GM12872 (cell line): ENCODE measurements at regions not wholly inside any gene's neighbourhood (a gene's known extent, or its start where the extent isn't known, plus 50 kb on each side); places are given as distances from the start of the nearest gene placed in this dataset.

Source experiments
- TF ChIP-seq, protein P1 (sequence below): IDR thresholded peaks from 3 replicates; pipeline ENCODE4 v1.5.1; 2011; ENCODE audit warnings: low read depth, mild to moderate bottlenecking, low read length, moderate library complexity; ENCODE audit not compliant: insufficient read depth

DNA sequence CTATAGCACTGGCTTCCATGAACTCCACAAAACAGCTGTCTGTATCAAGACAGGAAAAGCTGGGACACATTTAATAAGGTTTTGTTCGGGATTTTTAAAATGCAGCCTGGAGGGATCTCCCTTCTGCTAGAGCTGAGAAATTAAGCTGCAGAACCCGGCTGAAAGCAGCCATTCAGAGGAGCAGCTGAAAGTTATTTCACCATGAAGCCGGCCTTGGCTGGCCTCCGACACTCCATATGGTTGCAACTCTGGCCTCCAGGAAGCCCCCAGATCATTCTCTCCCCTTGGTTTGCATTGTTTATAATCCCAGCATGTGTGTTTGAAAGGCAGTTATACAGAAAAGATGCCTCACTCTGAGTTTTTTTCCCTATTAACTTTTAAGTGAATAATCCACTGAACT lies 239.4 kb downstream of the SPATA18 start:
- TF ChIP-seq, protein P1, sequence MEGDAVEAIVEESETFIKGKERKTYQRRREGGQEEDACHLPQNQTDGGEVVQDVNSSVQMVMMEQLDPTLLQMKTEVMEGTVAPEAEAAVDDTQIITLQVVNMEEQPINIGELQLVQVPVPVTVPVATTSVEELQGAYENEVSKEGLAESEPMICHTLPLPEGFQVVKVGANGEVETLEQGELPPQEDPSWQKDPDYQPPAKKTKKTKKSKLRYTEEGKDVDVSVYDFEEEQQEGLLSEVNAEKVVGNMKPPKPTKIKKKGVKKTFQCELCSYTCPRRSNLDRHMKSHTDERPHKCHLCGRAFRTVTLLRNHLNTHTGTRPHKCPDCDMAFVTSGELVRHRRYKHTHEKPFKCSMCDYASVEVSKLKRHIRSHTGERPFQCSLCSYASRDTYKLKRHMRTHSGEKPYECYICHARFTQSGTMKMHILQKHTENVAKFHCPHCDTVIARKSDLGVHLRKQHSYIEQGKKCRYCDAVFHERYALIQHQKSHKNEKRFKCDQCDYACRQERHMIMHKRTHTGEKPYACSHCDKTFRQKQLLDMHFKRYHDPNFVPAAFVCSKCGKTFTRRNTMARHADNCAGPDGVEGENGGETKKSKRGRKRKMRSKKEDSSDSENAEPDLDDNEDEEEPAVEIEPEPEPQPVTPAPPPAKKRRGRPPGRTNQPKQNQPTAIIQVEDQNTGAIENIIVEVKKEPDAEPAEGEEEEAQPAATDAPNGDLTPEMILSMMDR: no peak

DNA sequence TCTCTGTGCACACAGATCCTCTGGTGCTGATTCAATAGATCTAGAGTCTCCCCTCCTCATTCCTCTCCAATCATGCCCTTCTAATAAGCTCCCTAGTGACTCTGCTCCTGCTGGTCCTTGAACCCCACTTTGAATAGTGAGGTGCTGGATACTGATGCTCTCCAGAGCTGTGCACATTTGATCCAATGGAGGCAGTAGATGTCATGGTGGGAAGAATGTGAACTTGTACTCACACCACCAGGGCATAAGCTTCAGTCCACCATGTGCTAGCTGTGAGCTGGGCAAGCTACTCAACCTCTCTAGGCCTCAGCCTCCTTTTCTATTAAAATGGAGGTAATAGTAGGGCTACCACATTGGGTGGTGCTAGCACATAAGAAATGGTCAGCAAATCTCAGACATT lies 241.1 kb downstream of the SPATA18 start:
- TF ChIP-seq, protein P1: no peak

DNA sequence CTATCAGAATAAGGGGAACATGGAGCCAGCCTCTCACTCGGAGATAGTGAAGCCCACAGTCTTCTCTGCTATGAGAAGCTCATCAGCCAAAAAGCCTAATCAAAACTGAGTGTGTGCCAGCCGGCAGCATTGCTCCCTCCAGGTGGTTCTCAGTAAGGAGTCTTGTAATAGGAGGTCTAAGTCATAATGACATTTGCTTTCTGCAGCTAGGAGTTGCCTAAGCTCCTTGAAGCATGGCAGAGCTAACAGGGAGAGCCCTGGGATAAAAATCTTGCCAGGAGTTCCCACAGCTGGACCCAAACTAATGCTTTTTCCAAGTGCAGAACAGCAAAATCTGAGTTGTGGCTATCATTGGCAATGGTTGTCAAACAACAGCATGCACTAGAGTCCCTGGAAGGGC lies 245.2 kb downstream of the SPATA18 start:
- TF ChIP-seq, protein P1: no peak

DNA sequence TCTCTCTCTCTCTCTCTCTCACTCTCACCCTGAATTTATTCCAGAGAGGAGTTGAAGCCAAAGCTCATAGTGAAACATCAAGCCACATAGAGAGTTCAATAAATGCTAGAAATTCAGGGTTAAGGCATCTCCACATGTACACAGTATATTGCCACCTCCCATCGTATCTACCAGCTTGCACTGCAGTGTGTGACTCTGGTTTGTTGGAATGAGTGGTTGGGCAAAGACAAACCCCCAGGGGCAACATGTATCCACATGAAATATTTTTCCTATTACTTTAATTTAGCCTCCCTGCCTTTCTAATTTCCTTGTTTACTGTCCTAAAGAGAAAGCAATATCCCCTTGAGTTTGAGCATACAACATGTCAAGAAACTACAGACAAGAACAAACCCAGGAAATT lies 247.3 kb downstream of the SPATA18 start:
- TF ChIP-seq, protein P1: no peak

DNA sequence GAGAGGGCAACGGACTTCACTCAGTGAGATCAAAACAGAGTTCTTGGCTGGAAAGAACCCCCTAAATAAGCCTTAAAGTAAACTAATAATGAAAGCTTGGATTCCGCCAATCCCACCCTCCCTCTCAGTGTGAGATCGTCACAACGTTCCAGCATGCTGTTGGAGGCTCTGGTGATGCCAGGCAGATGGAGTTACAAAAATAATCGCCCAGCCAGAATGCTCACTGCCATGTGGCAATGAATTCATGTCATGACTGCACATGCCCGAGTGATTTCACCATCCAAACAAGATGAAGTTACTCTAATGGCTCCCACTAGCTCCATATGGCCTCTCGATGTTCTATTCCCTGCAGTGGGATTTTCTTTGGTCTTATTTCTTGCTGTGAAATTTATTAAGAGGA lies 248.0 kb downstream of the SPATA18 start:
- TF ChIP-seq, protein P1: no peak

DNA sequence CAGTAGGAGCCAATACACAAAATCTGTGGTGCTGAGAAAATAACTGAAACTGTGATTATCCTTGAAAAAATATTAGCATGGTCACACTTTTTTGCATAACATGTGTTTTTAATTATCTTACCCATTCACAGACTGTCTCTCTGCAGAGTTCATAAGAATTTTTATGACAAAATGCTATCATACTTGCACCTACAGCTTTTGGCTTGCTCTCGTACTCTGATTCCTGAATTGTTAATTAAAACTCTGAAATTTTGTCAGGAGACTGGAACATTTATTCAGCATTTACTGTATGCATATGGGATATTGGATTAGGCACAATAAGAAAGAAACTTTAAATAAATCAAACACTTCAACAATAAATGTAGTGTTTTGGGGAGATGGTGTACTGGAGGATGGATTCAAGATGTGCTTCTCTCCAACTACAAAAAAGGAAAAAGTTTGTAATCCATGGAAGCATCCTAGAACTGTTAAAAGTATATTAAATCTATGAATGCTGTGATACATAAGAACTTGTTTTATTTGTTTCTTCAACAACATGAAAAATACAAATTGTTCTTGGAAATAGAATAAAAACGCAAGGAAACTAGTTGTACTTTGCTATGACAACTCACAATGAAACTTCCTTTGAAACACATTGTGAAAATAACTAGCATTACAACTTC lies 260.5 kb downstream of the SPATA18 start:
- TF ChIP-seq, protein P1: no peak

DNA sequence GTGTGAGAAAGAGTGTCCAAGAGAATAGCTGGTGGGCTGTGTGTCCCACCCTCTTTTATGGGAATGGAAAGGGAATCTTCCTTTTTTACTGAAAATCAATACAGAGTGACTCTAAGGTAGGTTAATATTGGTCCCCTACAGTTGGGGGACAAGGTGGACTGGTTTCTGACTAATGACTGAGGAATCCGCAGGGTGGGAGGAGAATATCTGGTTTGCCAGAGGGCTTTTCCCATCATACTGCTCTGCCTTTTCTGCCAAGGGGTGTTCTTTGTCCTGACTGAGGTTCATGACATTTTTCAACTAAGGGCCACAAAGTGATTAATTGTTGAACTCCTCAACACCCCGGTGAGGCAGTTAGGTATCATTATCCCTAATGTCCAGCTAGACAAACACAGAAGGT lies 261.6 kb downstream of the SPATA18 start:
- TF ChIP-seq, protein P1: no peak

DNA sequence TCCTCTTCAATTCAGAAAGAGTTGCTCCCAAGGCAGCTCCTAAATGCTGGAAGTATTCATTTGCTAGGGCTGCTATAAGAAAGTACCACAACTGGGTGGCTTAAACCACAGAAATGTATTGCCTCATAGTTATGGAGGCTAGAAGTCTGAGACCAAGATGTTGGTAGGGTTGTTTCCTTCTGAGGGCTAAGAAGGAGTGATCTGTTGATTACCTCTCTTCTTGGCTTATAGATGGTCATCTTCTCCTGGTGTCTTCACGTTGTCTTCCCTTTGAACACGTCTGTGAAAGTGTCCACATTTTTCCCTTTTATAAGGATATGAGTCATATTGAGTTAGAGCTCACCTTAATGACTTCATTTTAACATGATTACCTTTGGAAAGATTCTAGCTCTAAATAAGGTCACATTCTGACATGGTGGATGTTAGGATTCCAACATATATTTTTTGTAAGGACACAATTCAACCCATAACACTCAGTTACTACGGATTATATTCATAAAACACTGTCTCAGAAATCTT lies 266.3 kb downstream of the SPATA18 start:
- TF ChIP-seq, protein P1: no peak
